ENCODE measurements at regions not wholly inside any gene's neighbourhood (a gene's known extent, or its start where the extent isn't known, plus 50 kb on each side); places are given as distances from the start of the nearest gene placed in this dataset.

GRCh38 chr2:180735799-180736198 is 244.6 kb upstream of the UBE2E3 start:
- no peak for DNase-seq

- DNase-seq: no peak
These were observed 246.0 kb upstream of the UBE2E3 start for GRCh38 chr2:180734382-180734781.

- no peak for DNase-seq
These were observed 247.1 kb upstream of the UBE2E3 start for GRCh38 chr2:180733330-180733729.

GRCh38 chr2:180732337-180732736 is 248.1 kb upstream of the UBE2E3 start:
- DNase-seq: no peak

- DNase-seq: no peak
These were observed 249.4 kb upstream of the UBE2E3 start for GRCh38 chr2:180730976-180731375.

- no peak for DNase-seq
These were observed 251.4 kb upstream of the UBE2E3 start for GRCh38 chr2:180728928-180729559.

GRCh38 chr2:180723712-180724111 is 256.7 kb upstream of the UBE2E3 start:
- DNase-seq: no peak

- no peak for DNase-seq
These were observed 257.7 kb upstream of the UBE2E3 start for GRCh38 chr2:180722551-180723239.

- DNase-seq: no peak
These were observed 259.6 kb upstream of the UBE2E3 start for GRCh38 chr2:180720829-180721228.

GRCh38 chr2:180717588-180717987 is 262.8 kb upstream of the UBE2E3 start:
- DNase-seq: no peak

GRCh38 chr2:180716186-180717180 is 263.9 kb upstream of the UBE2E3 start:
- no peak for DNase-seq

- no peak for DNase-seq
These were observed 265.4 kb upstream of the UBE2E3 start for GRCh38 chr2:180715044-180715443.

GRCh38 chr2:180709392-180710145 is 270.8 kb upstream of the UBE2E3 start:
- no peak for DNase-seq

- no peak for DNase-seq
These were observed 272.6 kb upstream of the UBE2E3 start for GRCh38 chr2:180707884-180708205.

GRCh38 chr2:180707175-180707883 is 273.1 kb upstream of the UBE2E3 start:
- no peak for DNase-seq

- DNase-seq: no peak
These were observed 273.7 kb upstream of the UBE2E3 start for GRCh38 chr2:180706694-180707093.

GRCh38 chr2:180705551-180705950 is 274.9 kb upstream of the UBE2E3 start:
- no peak for DNase-seq

GRCh38 chr2:180705122-180705521 is 275.3 kb upstream of the UBE2E3 start:
- DNase-seq: no peak

- DNase-seq: no peak
These were observed 280.6 kb upstream of the UBE2E3 start for GRCh38 chr2:180699657-180700361.

GRCh38 chr2:180698668-180699067 is 281.7 kb upstream of the UBE2E3 start:
- no peak for DNase-seq

Data from skin of body (tissue), 1 donor.